Lower lobe of right lung (tissue), 2 donors: ENCODE measurements at regions not wholly inside any gene's neighbourhood (a gene's known extent, or its start where the extent isn't known, plus 50 kb on each side); places are given as distances from the start of the nearest gene placed in this dataset.

Experiments used
- ATAC-seq, 2 donors: fragments of 200-7000 bp; cut with Tn5 transposase; one replicate each; pipeline ENCODE4 v1.9.1; 2020 to 2022; ENCODE audit warnings: mild to moderate bottlenecking in 2 of 2, moderate library complexity in 2 of 2
- DNase-seq: peaks from one replicate; pipeline ENCODE4 v3.0.0-alpha.2; 2020
- H3K27ac ChIP-seq: fragments of 200-600 bp; one replicate; pipeline ENCODE4 v1.8.0; 2022
- H3K27me3 ChIP-seq: fragments of 200-600 bp; one replicate; pipeline ENCODE4 v1.8.0; 2022; ENCODE audit warnings: low read depth
- H3K36me3 ChIP-seq: fragments of 200-600 bp; one replicate; pipeline ENCODE4 v1.8.0; 2022; ENCODE audit warnings: mild to moderate bottlenecking
- H3K4me1 ChIP-seq: fragments of 200-600 bp; one replicate; pipeline ENCODE4 v1.8.0; 2022
- H3K4me3 ChIP-seq: fragments of 200-600 bp; one replicate; pipeline ENCODE4 v1.8.0; 2022; ENCODE audit warnings: mild to moderate bottlenecking
- H3K9me3 ChIP-seq: fragments of 200-600 bp; one replicate; pipeline ENCODE4 v1.8.0; 2022
- intact Hi-C: fragments of 100-400 bp; cut with DNase I; formaldehyde crosslinking; loops from one replicate; pipeline ENCODE4 v1.11.0; 2022
- TF ChIP-seq, protein P1 (sequence below): fragments of 200-600 bp; IDR thresholded peaks from one replicate; pipeline ENCODE4 v1.8.0; 2022; ENCODE audit warnings: antibody characterized with exemption, mild to moderate bottlenecking
- donor health status: DM: no; HTN: yes; CAD: no; lungs with severe emphysema.

DNA sequence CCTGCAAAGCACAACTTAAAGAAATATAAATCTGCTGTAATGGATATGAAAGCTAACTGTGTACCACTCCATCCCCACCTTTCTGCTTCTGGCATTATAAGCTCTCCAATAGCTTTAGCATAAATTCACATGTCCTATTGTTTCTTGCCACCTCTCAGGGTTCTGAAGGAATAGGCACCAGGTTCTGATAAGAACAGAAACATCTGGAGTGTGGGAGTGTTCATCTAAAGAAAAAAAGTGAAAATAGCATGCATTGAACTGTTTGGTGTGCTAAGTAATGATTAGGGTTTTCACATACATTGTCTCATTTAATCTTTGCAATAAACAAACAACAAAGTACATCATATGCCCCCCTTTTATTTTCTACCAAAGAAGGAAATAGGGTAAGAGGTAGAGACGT is 72.3 kb downstream of the FAM76B start:
- Histone ChIP-seq H3K9me3 (no peaks in the 10 kb centered on the region), H3K36me3 (no peaks in the 10 kb centered on the region), H3K4me3 (no peak overlapping the region), H3K27ac (no peak overlapping the region), H3K27me3 (no peaks in the 10 kb centered on the region), H3K4me1 (no peaks in the 10 kb centered on the region)
- DNase-seq (no peak), ATAC-seq (no peak)
- TF ChIP-seq, protein P1, sequence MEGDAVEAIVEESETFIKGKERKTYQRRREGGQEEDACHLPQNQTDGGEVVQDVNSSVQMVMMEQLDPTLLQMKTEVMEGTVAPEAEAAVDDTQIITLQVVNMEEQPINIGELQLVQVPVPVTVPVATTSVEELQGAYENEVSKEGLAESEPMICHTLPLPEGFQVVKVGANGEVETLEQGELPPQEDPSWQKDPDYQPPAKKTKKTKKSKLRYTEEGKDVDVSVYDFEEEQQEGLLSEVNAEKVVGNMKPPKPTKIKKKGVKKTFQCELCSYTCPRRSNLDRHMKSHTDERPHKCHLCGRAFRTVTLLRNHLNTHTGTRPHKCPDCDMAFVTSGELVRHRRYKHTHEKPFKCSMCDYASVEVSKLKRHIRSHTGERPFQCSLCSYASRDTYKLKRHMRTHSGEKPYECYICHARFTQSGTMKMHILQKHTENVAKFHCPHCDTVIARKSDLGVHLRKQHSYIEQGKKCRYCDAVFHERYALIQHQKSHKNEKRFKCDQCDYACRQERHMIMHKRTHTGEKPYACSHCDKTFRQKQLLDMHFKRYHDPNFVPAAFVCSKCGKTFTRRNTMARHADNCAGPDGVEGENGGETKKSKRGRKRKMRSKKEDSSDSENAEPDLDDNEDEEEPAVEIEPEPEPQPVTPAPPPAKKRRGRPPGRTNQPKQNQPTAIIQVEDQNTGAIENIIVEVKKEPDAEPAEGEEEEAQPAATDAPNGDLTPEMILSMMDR: no peak
- intact Hi-C loops: no loop called here

DNA sequence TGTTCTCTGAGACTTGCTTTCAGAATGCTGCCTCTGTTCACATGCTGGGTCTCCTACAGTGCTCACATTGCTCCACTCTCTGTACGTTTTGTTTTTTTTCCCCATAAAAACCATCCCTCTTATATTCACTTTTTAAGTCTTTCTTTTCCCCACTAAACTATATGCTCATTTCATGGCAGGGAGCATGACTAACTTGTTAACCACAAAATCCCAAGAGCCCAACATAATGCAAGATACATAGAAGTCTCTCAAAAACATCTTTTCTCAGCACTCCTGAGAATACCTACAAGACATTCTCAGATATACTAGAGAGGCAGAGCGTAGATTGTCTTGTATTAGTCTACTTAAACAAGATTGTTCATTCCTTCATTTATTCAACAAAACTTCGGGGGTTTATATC is 73.3 kb downstream of the FAM76B start:
- TF ChIP-seq, protein P1: no peak
- H3K27me3 ChIP-seq: no peaks in the 10 kb centered on the region
- ATAC-seq (no peak), DNase-seq (no peak)
- H3K4me1 ChIP-seq: no peaks in the 10 kb centered on the region
- no peak overlapping the region for H3K27ac ChIP-seq
- no peak overlapping the region for H3K4me3 ChIP-seq
- no peaks in the 10 kb centered on the region for H3K9me3 ChIP-seq
- H3K36me3 ChIP-seq: no peaks in the 10 kb centered on the region
- intact Hi-C loops: no loop called here

DNA sequence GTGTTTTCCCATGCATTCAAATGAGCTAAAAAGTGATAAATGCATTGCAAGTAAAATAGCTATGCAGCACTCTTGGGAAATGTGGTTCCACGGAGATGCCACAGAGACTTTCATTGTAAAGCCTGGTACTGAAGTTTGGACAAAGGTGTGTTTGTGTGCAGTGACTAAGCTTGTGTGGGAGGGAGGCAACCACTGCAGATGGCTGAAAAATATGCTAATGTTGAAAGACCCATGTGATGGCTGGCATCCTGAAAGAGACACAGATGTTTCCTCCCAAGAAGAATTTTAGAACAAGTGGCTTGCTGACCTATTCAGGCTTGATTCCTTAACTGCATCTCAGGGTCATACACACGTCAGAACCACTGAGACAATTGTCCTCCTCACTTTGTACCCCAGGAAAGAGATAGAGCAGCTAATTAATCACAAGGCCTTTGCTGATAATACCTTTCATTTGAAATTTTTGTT is 73.8 kb downstream of the FAM76B start:
- Histone ChIP-seq H3K4me3 (no peak overlapping the region), H3K27me3 (no peaks in the 10 kb centered on the region), H3K27ac (no peak overlapping the region), H3K9me3 (no peaks in the 10 kb centered on the region), H3K36me3 (no peaks in the 10 kb centered on the region), H3K4me1 (no peaks in the 10 kb centered on the region)
- DNase-seq (no peak), ATAC-seq (no peak)
- intact Hi-C loops: no loop called here
- TF ChIP-seq, protein P1: no peak

DNA sequence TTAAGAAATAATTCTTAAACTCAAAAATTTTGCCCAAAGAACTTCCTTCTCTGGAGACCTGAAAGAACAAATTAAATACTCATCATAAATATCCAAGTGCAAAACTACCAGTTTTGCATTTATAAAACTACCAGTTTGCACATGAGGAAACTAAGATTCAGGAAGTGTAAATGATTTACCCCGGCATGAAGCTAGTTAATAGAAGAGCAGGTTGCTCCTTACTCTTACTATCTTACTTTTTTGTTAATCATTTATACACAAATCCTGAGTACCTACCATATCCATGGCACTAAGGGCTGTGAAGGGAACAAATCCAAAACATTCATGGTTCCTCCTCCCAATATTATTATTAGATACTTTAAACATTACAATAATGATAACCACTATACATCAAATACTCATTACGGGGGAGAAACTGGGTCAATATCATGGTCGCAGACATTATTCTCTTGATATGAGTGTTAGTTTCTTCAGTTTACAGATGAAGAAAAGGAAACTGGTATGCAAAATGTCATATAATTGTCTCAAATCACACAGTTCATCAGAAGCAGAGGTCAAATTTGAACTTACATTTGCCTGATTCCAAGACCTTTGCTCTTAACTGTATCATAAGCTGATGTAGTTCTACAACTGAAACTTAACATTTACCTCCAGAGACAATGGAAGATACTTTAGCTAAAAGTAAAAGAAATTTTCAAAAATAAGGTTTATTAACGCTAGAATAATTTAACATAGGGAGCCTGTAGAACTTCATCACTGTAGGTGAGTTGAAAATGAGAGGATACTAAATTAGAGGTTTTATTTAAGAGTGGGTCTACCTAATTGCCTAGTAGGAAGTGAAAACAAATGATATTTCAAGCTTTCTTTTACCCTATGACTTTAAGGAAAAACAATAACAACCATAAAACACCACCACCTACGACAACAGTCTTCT is 74.5 kb downstream of the FAM76B start:
- ATAC-seq (no peak), DNase-seq (no peak)
- TF ChIP-seq, protein P1: no peak
- no peaks in the 10 kb centered on the region for H3K27me3 ChIP-seq
- no peaks in the 10 kb centered on the region for H3K4me1 ChIP-seq
- no peaks in the 10 kb centered on the region for H3K36me3 ChIP-seq
- no peaks in the 10 kb centered on the region for H3K9me3 ChIP-seq
- intact Hi-C loops: no loop called here
- no peak overlapping the region for H3K4me3 ChIP-seq
- H3K27ac ChIP-seq: no peak overlapping the region

DNA sequence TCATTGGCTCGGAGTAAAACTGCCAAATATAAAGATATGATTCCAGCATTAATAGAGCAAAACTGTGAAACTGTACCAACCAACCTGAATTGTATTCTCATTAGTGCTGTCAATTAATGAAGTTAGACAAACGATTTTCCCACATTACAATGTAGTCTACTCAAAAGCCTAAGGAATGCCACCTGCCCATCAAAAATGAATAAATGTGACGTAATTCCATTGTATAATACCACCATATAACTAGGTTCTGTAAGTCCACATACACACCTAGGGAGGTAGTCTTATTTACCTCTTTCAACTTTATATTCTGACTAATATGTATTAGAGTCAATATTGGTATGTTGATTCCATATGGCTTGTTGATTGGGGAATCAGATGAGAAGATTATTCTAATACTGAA is 76.2 kb downstream of the FAM76B start:
- ATAC-seq (no peak), DNase-seq (no peak)
- Histone ChIP-seq H3K4me1 (no peaks in the 10 kb centered on the region), H3K9me3 (no peaks in the 10 kb centered on the region), H3K27ac (no peak overlapping the region), H3K27me3 (no peaks in the 10 kb centered on the region), H3K4me3 (no peak overlapping the region), H3K36me3 (no peaks in the 10 kb centered on the region)
- intact Hi-C loops: no loop called here
- TF ChIP-seq, protein P1: no peak
